ENCODE measurements at regions not wholly inside any gene's neighbourhood (a gene's known extent, or its start where the extent isn't known, plus 50 kb on each side); places are given as distances from the start of the nearest gene placed in this dataset.

DNA sequence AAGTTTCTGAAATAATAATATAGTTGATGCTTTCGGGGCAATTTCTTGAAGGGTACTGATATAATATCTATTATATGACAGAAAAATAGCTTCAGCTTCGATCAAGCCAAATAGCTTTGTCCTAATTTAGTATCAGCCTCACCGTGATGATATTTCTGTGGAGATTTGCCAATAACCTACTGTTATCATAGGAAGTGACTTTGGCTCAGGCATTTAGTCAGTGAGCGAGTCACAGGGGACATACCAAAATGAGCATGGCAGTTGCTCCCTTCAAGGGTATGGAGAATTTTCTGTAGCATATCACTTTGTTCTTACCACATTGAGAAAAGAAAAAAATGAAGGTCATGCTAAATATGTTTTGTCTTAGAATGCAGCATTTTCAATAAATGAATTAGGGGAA is 767.6 kb upstream of the SLITRK1 start:
- Histone ChIP-seq H4K20me1 (ENCODE audit: insufficient read depth, low read length) (no peaks in the 10 kb centered on the region), H3K27ac (ENCODE audit: low read depth, low read length, poor library complexity, severe bottlenecking) (no peak overlapping the region), H3K4me3 (ENCODE audit: low read depth, low read length, poor library complexity, severe bottlenecking) (no peak overlapping the region), H3K79me2 (ENCODE audit: insufficient read depth, low read depth, low read length) (no peaks in the 10 kb centered on the region), H2AFZ (ENCODE audit: low read length) (no peak overlapping the region), H3K4me1 (ENCODE audit: insufficient read depth, low read length, poor library complexity, severe bottlenecking) (no peaks in the 10 kb centered on the region), H3K9me2 (ENCODE audit: insufficient read depth, low read length) (no peaks in the 10 kb centered on the region), H3K9me3 (ENCODE audit: low read length) (no peaks in the 10 kb centered on the region), H3K36me3 (ENCODE audit: insufficient read depth, low read length) (no peaks in the 10 kb centered on the region), H3K4me2 (ENCODE audit: low read length) (no peak overlapping the region)
- POLR2A ChIA-PET: no interaction called here
- DNase-seq (ENCODE audit: low spot score): no peak
- CTCF ChIA-PET (ENCODE audit: unreplicated experiment): no interaction called here
- intact Hi-C loops (cut with micrococcal nuclease; ENCODE audit: unreplicated experiment): no loop called here
- TF ChIP-seq, protein P1, sequence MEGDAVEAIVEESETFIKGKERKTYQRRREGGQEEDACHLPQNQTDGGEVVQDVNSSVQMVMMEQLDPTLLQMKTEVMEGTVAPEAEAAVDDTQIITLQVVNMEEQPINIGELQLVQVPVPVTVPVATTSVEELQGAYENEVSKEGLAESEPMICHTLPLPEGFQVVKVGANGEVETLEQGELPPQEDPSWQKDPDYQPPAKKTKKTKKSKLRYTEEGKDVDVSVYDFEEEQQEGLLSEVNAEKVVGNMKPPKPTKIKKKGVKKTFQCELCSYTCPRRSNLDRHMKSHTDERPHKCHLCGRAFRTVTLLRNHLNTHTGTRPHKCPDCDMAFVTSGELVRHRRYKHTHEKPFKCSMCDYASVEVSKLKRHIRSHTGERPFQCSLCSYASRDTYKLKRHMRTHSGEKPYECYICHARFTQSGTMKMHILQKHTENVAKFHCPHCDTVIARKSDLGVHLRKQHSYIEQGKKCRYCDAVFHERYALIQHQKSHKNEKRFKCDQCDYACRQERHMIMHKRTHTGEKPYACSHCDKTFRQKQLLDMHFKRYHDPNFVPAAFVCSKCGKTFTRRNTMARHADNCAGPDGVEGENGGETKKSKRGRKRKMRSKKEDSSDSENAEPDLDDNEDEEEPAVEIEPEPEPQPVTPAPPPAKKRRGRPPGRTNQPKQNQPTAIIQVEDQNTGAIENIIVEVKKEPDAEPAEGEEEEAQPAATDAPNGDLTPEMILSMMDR (conservative IDR thresholded peaks at IDR 0.05; ENCODE audit: low read length): no peak
- TF ChIP-seq EZH2phosphoT487 (IDR thresholded peaks at IDR 0.05; ENCODE audit: borderline replicate concordance, low read depth, low read length): no peak
- no TSS peak for BruUV-seq (replicated peaks)

DNA sequence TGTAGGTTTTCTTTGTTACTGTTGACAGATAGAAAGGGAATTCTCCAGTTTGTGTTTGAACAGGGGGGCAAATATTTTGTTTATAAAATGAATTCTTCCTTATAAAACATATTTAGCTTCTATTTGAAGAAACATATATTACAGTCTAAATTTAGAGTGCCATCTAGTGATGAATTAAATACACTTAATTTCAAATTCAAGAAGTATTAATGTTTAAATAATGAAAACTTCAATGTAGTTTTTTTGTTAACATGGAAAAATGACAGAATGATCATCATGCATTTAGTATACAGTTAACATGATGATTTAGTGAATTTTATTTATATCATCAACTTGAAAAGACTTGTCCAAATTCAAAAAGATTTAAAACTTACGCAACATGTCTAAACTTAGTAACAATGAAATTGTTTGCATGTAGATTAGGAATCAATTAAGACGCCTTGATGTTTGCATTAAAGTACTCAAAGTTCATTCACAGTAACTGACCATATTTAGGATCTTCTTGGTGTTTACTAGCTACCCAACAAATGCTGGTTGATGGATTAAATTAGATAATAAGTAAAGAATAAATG is 765.9 kb upstream of the SLITRK1 start:
- TF ChIP-seq, protein P1 (conservative IDR thresholded peaks at IDR 0.05; ENCODE audit: low read length): peak; percentile 71
- TF ChIP-seq EZH2phosphoT487 (IDR thresholded peaks at IDR 0.05; ENCODE audit: borderline replicate concordance, low read depth, low read length): no peak
- POLR2A ChIA-PET: interaction anchor here (0.9 kb wide), 1 partner anchor 28 kb away, joined by 3 read pairs; no protein-coding TSS in a partner anchor
- no peak overlapping the region for H2AFZ ChIP-seq (ENCODE audit: low read length)
- no peaks in the 10 kb centered on the region for H3K9me2 ChIP-seq (ENCODE audit: insufficient read depth, low read length)
- no peaks in the 10 kb centered on the region for H3K79me2 ChIP-seq (ENCODE audit: insufficient read depth, low read depth, low read length)
- H4K20me1 ChIP-seq (ENCODE audit: insufficient read depth, low read length): no peaks in the 10 kb centered on the region
- no peak for DNase-seq (ENCODE audit: low spot score)
- H3K36me3 ChIP-seq (ENCODE audit: insufficient read depth, low read length): no peaks in the 10 kb centered on the region
- H3K4me1 ChIP-seq (ENCODE audit: insufficient read depth, low read length, poor library complexity, severe bottlenecking): no peaks in the 10 kb centered on the region
- intact Hi-C loops (cut with micrococcal nuclease; ENCODE audit: unreplicated experiment): no loop called here
- CTCF ChIA-PET (ENCODE audit: unreplicated experiment): no interaction called here
- no peaks in the 10 kb centered on the region for H3K9me3 ChIP-seq (ENCODE audit: low read length)
- H3K4me3 ChIP-seq (ENCODE audit: low read depth, low read length, poor library complexity, severe bottlenecking): no peak overlapping the region
- no TSS peak for BruUV-seq (replicated peaks)
- H3K27ac ChIP-seq (ENCODE audit: low read depth, low read length, poor library complexity, severe bottlenecking): no peak overlapping the region
- no peak overlapping the region for H3K4me2 ChIP-seq (ENCODE audit: low read length)

DNA sequence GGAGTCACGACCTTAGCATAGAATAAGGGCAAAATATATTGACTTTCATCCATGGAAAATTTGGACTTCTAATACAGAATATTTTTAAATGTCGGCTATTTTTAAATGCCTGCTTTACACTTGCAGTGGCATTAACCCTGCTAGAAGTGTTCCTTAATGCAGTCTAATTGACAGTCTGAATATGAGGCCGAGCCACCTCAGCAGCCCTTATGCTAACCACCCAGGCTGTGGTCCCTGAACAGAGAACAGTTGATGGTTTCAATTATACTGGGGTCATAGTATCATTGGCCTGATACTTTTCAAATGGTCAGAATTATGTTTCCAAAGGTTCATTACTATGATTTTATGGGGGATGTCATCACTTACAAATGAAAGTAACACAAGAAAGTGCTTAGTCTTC is 764.7 kb upstream of the SLITRK1 start:
- no peaks in the 10 kb centered on the region for H3K9me2 ChIP-seq (ENCODE audit: insufficient read depth, low read length)
- H4K20me1 ChIP-seq (ENCODE audit: insufficient read depth, low read length): no peaks in the 10 kb centered on the region
- H3K4me3 ChIP-seq (ENCODE audit: low read depth, low read length, poor library complexity, severe bottlenecking): no peak overlapping the region
- H3K79me2 ChIP-seq (ENCODE audit: insufficient read depth, low read depth, low read length): no peaks in the 10 kb centered on the region
- no peaks in the 10 kb centered on the region for H3K4me1 ChIP-seq (ENCODE audit: insufficient read depth, low read length, poor library complexity, severe bottlenecking)
- no peak overlapping the region for H3K27ac ChIP-seq (ENCODE audit: low read depth, low read length, poor library complexity, severe bottlenecking)
- no peak for TF ChIP-seq EZH2phosphoT487 (IDR thresholded peaks at IDR 0.05; ENCODE audit: borderline replicate concordance, low read depth, low read length)
- TF ChIP-seq, protein P1 (conservative IDR thresholded peaks at IDR 0.05; ENCODE audit: low read length): no peak
- DNase-seq (ENCODE audit: low spot score): no peak
- ChIA-PET POLR2A (interaction anchor here (0.6 kb wide), 1 partner anchor 1286 kb away, joined by 3 read pairs; no protein-coding TSS in a partner anchor), CTCF (ENCODE audit: unreplicated experiment) (no interaction called here)
- no peaks in the 10 kb centered on the region for H3K36me3 ChIP-seq (ENCODE audit: insufficient read depth, low read length)
- no TSS peak for BruUV-seq (replicated peaks)
- H3K4me2 ChIP-seq (ENCODE audit: low read length): no peak overlapping the region
- H2AFZ ChIP-seq (ENCODE audit: low read length): no peak overlapping the region
- H3K9me3 ChIP-seq (ENCODE audit: low read length): no peaks in the 10 kb centered on the region
- intact Hi-C loops (cut with micrococcal nuclease; ENCODE audit: unreplicated experiment): no loop called here
